HG02759 (cell line): ENCODE measurements at regions not wholly inside any gene's neighbourhood (a gene's known extent, or its start where the extent isn't known, plus 50 kb on each side); places are given as distances from the start of the nearest gene placed in this dataset.
"Not testable (repeated sequence)": the region's sequence is repeated elsewhere in the genome, so short reads cannot be mapped to it uniquely, and the experiment has no call there.

Experiments used
- ATAC-seq: cut with Tn5 transposase; IDR thresholded peaks from one replicate; pipeline ENCODE4 v1.9.1; 2021; ENCODE audit warnings: mild to moderate bottlenecking, moderate library complexity; ENCODE audit not compliant: unreplicated experiment

GRCh38 chr13:56736966-56737365 lies 403.8 kb upstream of the PRR20A start:
- ATAC-seq = no peak

GRCh38 chr13:56752636-56753035 lies 388.1 kb upstream of the PRR20A start:
- no peak for ATAC-seq

GRCh38 chr13:56755181-56755935 lies 385.4 kb upstream of the PRR20A start:
- ATAC-seq = no peak

- not testable (repeated sequence) for ATAC-seq
Measured at GRCh38 chr13:56763333-56763732, 377.4 kb upstream of the PRR20A start.

- no peak for ATAC-seq
Measured at GRCh38 chr13:56773148-56773547, 367.6 kb upstream of the PRR20A start.

GRCh38 chr13:56789527-56789926 lies 351.2 kb upstream of the PRR20A start:
- ATAC-seq = no peak

- no peak for ATAC-seq
Measured at GRCh38 chr13:56837161-56837560, 303.6 kb upstream of the PRR20A start.

GRCh38 chr13:56850852-56851251 lies 289.9 kb upstream of the PRR20A start:
- ATAC-seq = no peak

- no peak for ATAC-seq
Measured at GRCh38 chr13:56861476-56861875, 279.2 kb upstream of the PRR20A start.

- no peak for ATAC-seq
Measured at GRCh38 chr13:56864451-56864850, 276.3 kb upstream of the PRR20A start.

GRCh38 chr13:56865416-56865815 lies 275.3 kb upstream of the PRR20A start:
- ATAC-seq = no peak

- ATAC-seq = no peak
Measured at GRCh38 chr13:56869671-56870070, 271.0 kb upstream of the PRR20A start.

GRCh38 chr13:56886398-56886797 lies 254.3 kb upstream of the PRR20A start:
- ATAC-seq = no peak

- ATAC-seq = no peak
Measured at GRCh38 chr13:56888455-56888854, 252.3 kb upstream of the PRR20A start.

GRCh38 chr13:56893843-56894242 lies 246.9 kb upstream of the PRR20A start:
- no peak for ATAC-seq

GRCh38 chr13:56900549-56901279 lies 240.0 kb upstream of the PRR20A start:
- no peak for ATAC-seq

- ATAC-seq = no peak
Measured at GRCh38 chr13:56902276-56902675, 238.4 kb upstream of the PRR20A start.

- ATAC-seq = no peak
Measured at GRCh38 chr13:56903710-56904282, 236.9 kb upstream of the PRR20A start.

- no peak for ATAC-seq
Measured at GRCh38 chr13:56906909-56907308, 233.8 kb upstream of the PRR20A start.

GRCh38 chr13:56907766-56908165 lies 233.0 kb upstream of the PRR20A start:
- ATAC-seq = no peak

GRCh38 chr13:56909896-56910600 lies 230.7 kb upstream of the PRR20A start:
- ATAC-seq = no peak
